Naive B cell (primary cell): ENCODE measurements at regions not wholly inside any gene's neighbourhood (a gene's known extent, or its start where the extent isn't known, plus 50 kb on each side); places are given as distances from the start of the nearest gene placed in this dataset.

Experiments
- ATAC-seq, 2 donors: fragments of 150-1000 bp; cut with Tn5 transposase; 2 replicates each; pipeline ENCODE4 v1.10.0; 2021; ENCODE audit warnings: low read depth in 2 of 2, mild to moderate bottlenecking in 2 of 2, moderate library complexity in 2 of 2
- DNase-seq: peaks from one replicate; pipeline ENCODE4 v3.0.0; 2022
- H3K27ac Mint-ChIP-seq, 6 donors: one replicate each; pipeline ENCODE4 v1.8.0; 2020 to 2022; ENCODE audit warnings: mild to moderate bottlenecking in 6 of 6, mixed read lengths in 6 of 6, moderate library complexity in 5 of 6, inconsistent platforms in 2 of 6
- H3K27me3 Mint-ChIP-seq, 3 donors: one replicate each; pipeline ENCODE4 v1.8.0; 2021 to 2022; ENCODE audit warnings: mixed read lengths in 3 of 3, mild to moderate bottlenecking in 1 of 3
- H3K36me3 Mint-ChIP-seq, 2 donors: one replicate each; pipeline ENCODE4 v1.8.0; 2020 to 2022; ENCODE audit warnings: mixed read lengths in 2 of 2, inconsistent platforms in 1 of 2, mild to moderate bottlenecking in 1 of 2
- H3K4me1 Mint-ChIP-seq, 3 donors: one replicate each; pipeline ENCODE4 v1.8.0; 2020 to 2022; ENCODE audit warnings: mixed read lengths in 3 of 3, inconsistent platforms in 1 of 3, mild to moderate bottlenecking in 1 of 3, moderate library complexity in 1 of 3
- H3K4me3 Mint-ChIP-seq, 8 donors: one replicate each; pipeline ENCODE4 v1.8.0; 2020 to 2022; ENCODE audit warnings: mild to moderate bottlenecking in 8 of 8, mixed read lengths in 8 of 8, moderate library complexity in 8 of 8, inconsistent platforms in 2 of 8
- H3K9me3 Mint-ChIP-seq, 7 donors: one replicate each; pipeline ENCODE4 v1.8.0; 2020 to 2022; ENCODE audit warnings: mixed read lengths in 7 of 7, mild to moderate bottlenecking in 5 of 7, inconsistent platforms in 2 of 7, moderate library complexity in 1 of 7

- DNase-seq (no peak), ATAC-seq (no peak)
- Mint-ChIP-seq H3K9me3 (peaks cover 0 to 20% (median 7%) of the 10 kb centered on the region in 7 donors), H3K4me1 (no peaks in the 10 kb centered on the region), H3K27me3 (no peaks in the 10 kb centered on the region), H3K36me3 (no peaks in the 10 kb centered on the region), H3K4me3 (no peak overlapping the region), H3K27ac (no peak overlapping the region)
Measured at GRCh38 chr14:87437158-87437557, 555.8 kb downstream of the GALC start.

DNA sequence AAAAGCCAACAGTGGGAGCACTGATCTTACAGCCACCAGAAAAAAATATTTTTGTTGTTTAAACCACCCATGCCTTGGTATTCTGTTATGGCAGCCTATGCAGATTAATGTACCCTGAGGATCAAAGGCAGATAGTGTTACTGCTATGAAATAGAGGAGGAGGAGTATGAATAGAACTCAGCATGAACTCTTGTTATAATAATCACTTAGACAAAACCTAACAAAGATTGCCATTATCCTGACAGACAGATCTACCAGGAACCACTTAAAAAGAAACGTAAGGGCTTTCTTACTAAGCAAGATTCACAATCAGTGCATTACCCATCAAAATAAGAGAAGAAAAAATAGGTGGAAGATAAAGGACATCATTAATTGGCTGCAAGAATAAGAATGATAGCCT lies 558.3 kb downstream of the GALC start:
- H3K4me1 Mint-ChIP-seq: no peaks in the 10 kb centered on the region
- no peak overlapping the region for H3K27ac Mint-ChIP-seq
- H3K27me3 Mint-ChIP-seq: no peaks in the 10 kb centered on the region
- no peak for ATAC-seq
- no peak overlapping the region for H3K4me3 Mint-ChIP-seq
- H3K36me3 Mint-ChIP-seq: no peaks in the 10 kb centered on the region
- peaks cover 0 to 19% (median 7%) of the 10 kb centered on the region in 7 donors for H3K9me3 Mint-ChIP-seq
- DNase-seq: no peak

GRCh38 chr14:87434011-87434410 lies 559.0 kb downstream of the GALC start:
- H3K9me3 Mint-ChIP-seq: peaks cover 0 to 15% (median 7%) of the 10 kb centered on the region in 7 donors
- no peaks in the 10 kb centered on the region for H3K27me3 Mint-ChIP-seq
- H3K36me3 Mint-ChIP-seq: no peaks in the 10 kb centered on the region
- H3K27ac Mint-ChIP-seq: no peak overlapping the region
- DNase-seq (no peak), ATAC-seq (no peak)
- no peaks in the 10 kb centered on the region for H3K4me1 Mint-ChIP-seq
- H3K4me3 Mint-ChIP-seq: no peak overlapping the region

DNA sequence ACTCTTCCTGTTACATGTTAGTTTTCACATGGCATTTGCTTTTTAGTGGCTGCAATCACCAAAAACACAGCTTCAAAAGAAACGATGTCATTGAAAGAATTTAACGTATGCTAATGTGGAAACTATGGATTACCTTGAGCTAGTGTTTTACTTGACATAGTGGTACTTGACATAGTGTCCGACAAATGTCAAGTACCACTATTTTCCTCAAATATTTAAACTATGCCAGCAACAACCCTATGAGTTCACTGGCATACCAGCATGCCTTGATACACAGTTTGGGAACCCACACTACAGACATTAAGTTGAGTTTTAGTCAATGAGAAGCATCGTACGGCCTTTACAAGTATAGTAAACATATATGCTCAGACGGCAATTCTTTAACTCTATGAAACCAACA lies 560.3 kb downstream of the GALC start:
- no peak for DNase-seq
- peaks cover 0 to 15% (median 6%) of the 10 kb centered on the region in 7 donors for H3K9me3 Mint-ChIP-seq
- H3K36me3 Mint-ChIP-seq: no peaks in the 10 kb centered on the region
- H3K27ac Mint-ChIP-seq: no peak overlapping the region
- no peaks in the 10 kb centered on the region for H3K4me1 Mint-ChIP-seq
- no peak for ATAC-seq
- H3K4me3 Mint-ChIP-seq: no peak overlapping the region
- no peaks in the 10 kb centered on the region for H3K27me3 Mint-ChIP-seq

GRCh38 chr14:87430810-87431209 lies 562.2 kb downstream of the GALC start:
- DNase-seq (no peak), ATAC-seq (no peak)
- H3K27ac Mint-ChIP-seq: no peak overlapping the region
- peaks cover 0 to 14% (median 6%) of the 10 kb centered on the region in 7 donors for H3K9me3 Mint-ChIP-seq
- no peaks in the 10 kb centered on the region for H3K36me3 Mint-ChIP-seq
- no peaks in the 10 kb centered on the region for H3K27me3 Mint-ChIP-seq
- no peaks in the 10 kb centered on the region for H3K4me1 Mint-ChIP-seq
- no peak overlapping the region for H3K4me3 Mint-ChIP-seq

- ATAC-seq (no peak), DNase-seq (no peak)
- H3K9me3 Mint-ChIP-seq: peaks cover 0 to 18% (median 5%) of the 10 kb centered on the region in 7 donors
- no peaks in the 10 kb centered on the region for H3K27me3 Mint-ChIP-seq
- H3K27ac Mint-ChIP-seq: no peak overlapping the region
- no peaks in the 10 kb centered on the region for H3K36me3 Mint-ChIP-seq
- no peak overlapping the region for H3K4me3 Mint-ChIP-seq
- H3K4me1 Mint-ChIP-seq: no peaks in the 10 kb centered on the region
Measured at GRCh38 chr14:87430214-87430613, 562.8 kb downstream of the GALC start.

DNA sequence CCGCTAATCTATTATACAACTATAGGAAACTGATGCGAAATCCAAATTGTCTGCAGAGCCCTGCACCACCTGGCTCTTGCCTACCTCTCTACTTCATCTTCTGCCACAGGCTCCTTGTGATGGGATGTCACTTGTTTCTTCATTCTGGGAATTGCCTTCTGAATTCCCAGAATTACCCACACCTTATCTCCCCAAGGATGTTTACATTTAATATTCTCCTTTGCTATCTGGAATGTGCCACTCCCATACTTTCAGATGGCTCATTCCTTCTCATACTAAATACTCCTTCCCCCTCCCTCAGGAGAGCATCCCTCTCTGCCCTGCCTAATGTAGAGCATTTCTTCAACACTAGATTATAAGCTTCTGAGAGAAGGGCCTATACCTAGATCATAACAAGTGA lies 573.1 kb downstream of the GALC start:
- Mint-ChIP-seq H3K9me3 (peaks cover 0 to 19% (median 9%) of the 10 kb centered on the region in 7 donors), H3K27me3 (no peaks in the 10 kb centered on the region), H3K4me3 (no peak overlapping the region), H3K4me1 (no peaks in the 10 kb centered on the region), H3K27ac (no peak overlapping the region), H3K36me3 (no peaks in the 10 kb centered on the region)
- DNase-seq: no peak
- no peak for ATAC-seq

DNA sequence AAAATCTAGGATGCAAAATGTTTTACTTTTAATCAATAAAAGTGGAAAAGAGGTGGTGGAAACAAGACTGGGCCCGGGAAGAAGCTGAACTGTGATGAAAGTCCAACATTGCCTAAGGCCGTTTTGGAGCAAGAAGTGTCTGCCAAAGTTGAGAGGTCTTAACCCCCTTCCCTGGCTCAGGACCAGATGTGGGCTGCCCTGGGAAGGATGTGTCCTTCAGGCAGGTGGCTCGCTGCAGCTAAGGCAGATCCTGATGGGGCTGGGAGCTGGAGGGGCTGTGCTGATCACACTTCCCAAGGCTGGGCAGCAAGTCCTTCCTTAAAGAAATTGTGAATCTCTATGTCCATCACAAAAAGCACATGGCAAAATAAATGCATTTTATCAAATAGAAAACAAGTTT lies 581.6 kb downstream of the GALC start:
- H3K4me1 Mint-ChIP-seq: no peaks in the 10 kb centered on the region
- H3K4me3 Mint-ChIP-seq: no peak overlapping the region
- no peak for DNase-seq
- H3K27ac Mint-ChIP-seq: no peak overlapping the region
- no peaks in the 10 kb centered on the region for H3K36me3 Mint-ChIP-seq
- peaks cover 1 to 14% (median 3%) of the 10 kb centered on the region in 7 donors for H3K9me3 Mint-ChIP-seq
- no peak for ATAC-seq
- no peaks in the 10 kb centered on the region for H3K27me3 Mint-ChIP-seq

DNA sequence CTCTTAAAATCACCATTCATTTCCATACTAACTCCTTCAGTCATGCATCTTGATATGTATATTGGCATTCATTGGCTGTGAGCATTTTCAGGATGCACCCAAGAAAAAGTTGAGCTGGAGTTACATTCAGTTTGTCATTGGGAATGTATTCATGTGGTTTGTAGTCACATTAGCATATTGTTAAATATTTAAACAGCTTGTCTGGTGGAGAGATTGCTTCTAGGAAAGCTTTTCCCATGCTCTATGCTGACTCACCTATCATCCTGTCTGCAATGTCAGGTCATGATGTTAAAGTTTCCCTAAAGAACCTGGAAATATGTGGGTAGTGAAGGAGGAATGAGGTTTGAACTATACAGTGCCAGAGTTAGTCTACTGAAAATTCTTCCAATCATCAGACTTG lies 583.6 kb downstream of the GALC start:
- peaks cover 0 to 11% (median 3%) of the 10 kb centered on the region in 7 donors for H3K9me3 Mint-ChIP-seq
- no peaks in the 10 kb centered on the region for H3K4me1 Mint-ChIP-seq
- H3K27me3 Mint-ChIP-seq: no peaks in the 10 kb centered on the region
- no peak for ATAC-seq
- no peak overlapping the region for H3K4me3 Mint-ChIP-seq
- DNase-seq: no peak
- H3K36me3 Mint-ChIP-seq: no peaks in the 10 kb centered on the region
- H3K27ac Mint-ChIP-seq: no peak overlapping the region

DNA sequence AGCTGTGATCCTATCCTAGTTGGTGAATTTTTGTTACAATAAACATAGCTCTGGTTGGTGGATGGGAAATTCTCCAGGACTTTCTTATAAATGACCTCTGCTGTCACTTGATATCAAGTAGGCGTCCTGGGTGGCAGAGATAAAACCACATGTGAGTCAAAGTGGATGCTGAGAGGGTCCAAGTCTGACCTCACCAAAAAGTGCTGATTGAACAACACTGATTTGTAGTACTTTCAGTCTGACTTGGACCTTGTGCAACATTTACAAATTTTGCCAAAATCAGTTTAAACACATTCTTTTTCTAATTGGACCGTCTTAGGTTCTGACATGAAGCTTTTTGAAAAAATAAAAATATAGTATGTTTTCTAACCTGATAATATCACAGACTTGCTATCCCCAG lies 585.6 kb downstream of the GALC start:
- H3K4me3 Mint-ChIP-seq: no peak overlapping the region
- no peak overlapping the region for H3K27ac Mint-ChIP-seq
- ATAC-seq: no peak

DNA sequence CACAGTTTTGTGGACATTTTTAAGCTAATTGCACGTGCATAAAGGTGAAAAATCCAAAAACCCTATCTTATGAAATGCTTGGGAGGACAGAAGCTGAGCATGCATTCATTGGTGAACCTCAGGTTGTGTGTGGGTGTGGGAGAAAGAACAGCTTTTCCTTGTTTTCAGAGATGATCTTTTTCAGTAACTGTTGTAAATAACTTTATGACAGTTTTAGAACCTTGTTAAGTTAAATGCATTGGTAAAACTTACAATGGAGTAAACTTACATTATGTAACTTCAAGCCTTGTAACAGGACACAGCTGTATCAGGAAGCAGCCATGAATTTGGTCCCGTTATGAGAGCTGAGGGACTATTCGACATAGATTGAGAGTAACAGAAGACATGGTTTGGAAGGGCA lies 587.4 kb downstream of the GALC start:
- DNase-seq: no peak
- H3K4me1 Mint-ChIP-seq: no peaks in the 10 kb centered on the region
- no peak overlapping the region for H3K27ac Mint-ChIP-seq
- no peaks in the 10 kb centered on the region for H3K36me3 Mint-ChIP-seq
- no peaks in the 10 kb centered on the region for H3K27me3 Mint-ChIP-seq
- no peak for ATAC-seq
- H3K9me3 Mint-ChIP-seq: peaks cover 0 to 11% (median 4%) of the 10 kb centered on the region in 7 donors
- H3K4me3 Mint-ChIP-seq: no peak overlapping the region

More for the DNA sequence above, 585.6 kb downstream of the GALC start:
- no peak for DNase-seq
- no peaks in the 10 kb centered on the region for H3K36me3 Mint-ChIP-seq
- peaks cover 0 to 11% (median 4%) of the 10 kb centered on the region in 7 donors for H3K9me3 Mint-ChIP-seq
- no peaks in the 10 kb centered on the region for H3K4me1 Mint-ChIP-seq
- no peaks in the 10 kb centered on the region for H3K27me3 Mint-ChIP-seq

GRCh38 chr14:87397499-87397898 lies 595.5 kb downstream of the GALC start:
- no peaks in the 10 kb centered on the region for H3K36me3 Mint-ChIP-seq
- H3K4me3 Mint-ChIP-seq: no peak overlapping the region
- ATAC-seq (no peak), DNase-seq (no peak)
- H3K27me3 Mint-ChIP-seq: no peaks in the 10 kb centered on the region
- H3K4me1 Mint-ChIP-seq: no peaks in the 10 kb centered on the region
- H3K9me3 Mint-ChIP-seq: no peaks in the 10 kb centered on the region
- no peak overlapping the region for H3K27ac Mint-ChIP-seq

GRCh38 chr14:87391066-87391465 lies 601.9 kb downstream of the GALC start:
- H3K4me3 Mint-ChIP-seq: no peak overlapping the region
- peaks cover 0 to 9% (median 3%) of the 10 kb centered on the region in 7 donors for H3K9me3 Mint-ChIP-seq
- no peak overlapping the region for H3K27ac Mint-ChIP-seq
- DNase-seq (no peak), ATAC-seq (no peak)
- no peaks in the 10 kb centered on the region for H3K27me3 Mint-ChIP-seq
- H3K4me1 Mint-ChIP-seq: no peaks in the 10 kb centered on the region
- H3K36me3 Mint-ChIP-seq: no peaks in the 10 kb centered on the region

- no peak for ATAC-seq
- no peak for DNase-seq
- H3K27me3 Mint-ChIP-seq: no peaks in the 10 kb centered on the region
- H3K4me3 Mint-ChIP-seq: no peak overlapping the region
- H3K27ac Mint-ChIP-seq: no peak overlapping the region
- peaks cover under 1 to 11% (median 4%) of the 10 kb centered on the region in 7 donors for H3K9me3 Mint-ChIP-seq
- H3K4me1 Mint-ChIP-seq: no peaks in the 10 kb centered on the region
- H3K36me3 Mint-ChIP-seq: no peaks in the 10 kb centered on the region
Measured at GRCh38 chr14:87388946-87389345, 604.0 kb downstream of the GALC start.

- Mint-ChIP-seq H3K36me3 (no peaks in the 10 kb centered on the region), H3K9me3 (peaks cover 2 to 16% (median 5%) of the 10 kb centered on the region in 7 donors), H3K4me1 (no peaks in the 10 kb centered on the region), H3K27ac (no peak overlapping the region), H3K4me3 (no peak overlapping the region), H3K27me3 (no peaks in the 10 kb centered on the region)
- no peak for ATAC-seq
- DNase-seq: no peak
Measured at GRCh38 chr14:87387806-87388205, 605.2 kb downstream of the GALC start.
